Keratinocyte (primary cell): ENCODE measurements at regions not wholly inside any gene's neighbourhood (a gene's known extent, or its start where the extent isn't known, plus 50 kb on each side); places are given as distances from the start of the nearest gene placed in this dataset.

Experiments used
- CTCF ChIP-seq, 3 experiments: IDR thresholded peaks in 1 of 3; conservative IDR thresholded peaks in 1 of 3; optimal IDR thresholded peaks in 1 of 3; 2 replicates in 2 of 3; 3 replicates in 1 of 3; pipeline versions ENCODE3 to v1.5.1; 2011; ENCODE audit warnings: low read length in 3 of 3, mild to moderate bottlenecking in 3 of 3, moderate library complexity in 2 of 3, control low read depth in 1 of 3, inconsistent platforms in 1 of 3; ENCODE audit not compliant: insufficient read depth in 2 of 3; ENCODE audit errors: extremely low read depth in 1 of 3
- EZH2 ChIP-seq: IDR thresholded peaks from one replicate; pipeline ENCODE4 v1.6.1; 2012; ENCODE audit warnings: inconsistent platforms, mild to moderate bottlenecking, low read length, moderate library complexity

- TF ChIP-seq CTCF (optimal IDR thresholded peaks at IDR 0.05 in 1 of 3, IDR thresholded peaks at IDR 0.05 in 1 of 3, conservative IDR thresholded peaks at IDR 0.05 in 1 of 3; ENCODE audit: extremely low read depth in 1 of 3, insufficient read depth in 2 of 3, low read length in 3 of 3) (no peak), EZH2 (no peak)
These were observed 475.3 kb upstream of the NRSN1 start for GRCh38 chr6:23650676-23651075.
